OCI-LY7 (cell line): ENCODE measurements at regions not wholly inside any gene's neighbourhood (a gene's known extent, or its start where the extent isn't known, plus 50 kb on each side); places are given as distances from the start of the nearest gene placed in this dataset.

ENCODE experiments used
- BruUV-seq: library from RNA; stranded (reverse); fragments of 400-500 nt; replicated peaks from 2 replicates; lab custom pipeline; 2021; lab: Mats Ljungman, UMichigan
- CTCF ChIA-PET: fragments of 300-600 bp; sonication (Branson Sonifier 250); formaldehyde crosslinking; loops from one replicate; lab custom pipeline; 2022; ENCODE audit warnings: antibody characterized with exemption; ENCODE audit not compliant: unreplicated experiment; lab: Charles Lee
- POLR2A ChIA-PET: fragments of 300-600 bp; sonication (Branson Sonifier 250); formaldehyde crosslinking; loops from one replicate; lab custom pipeline; 2022; ENCODE audit warnings: antibody characterized with exemption; lab: Charles Lee
- DNase-seq: peaks from one replicate; pipeline ENCODE4 v3.0.0-alpha.2; 2015; ENCODE audit warnings: low spot score
- H2AFZ ChIP-seq: fragments of 200-600 bp; sonication (generic), shearing (Covaris generic); 2 replicates; pipeline ENCODE4 v1.6.1; 2014; ENCODE audit warnings: mild to moderate bottlenecking, antibody characterized with exemption, low read length, moderate library complexity
- H3K27ac ChIP-seq: fragments of 200-600 bp; sonication (generic); 2 replicates; pipeline ENCODE4 v1.5.1; 2014; ENCODE audit warnings: mixed run types, low read depth, mild to moderate bottlenecking, moderate library complexity, low read length, inconsistent platforms; ENCODE audit not compliant: poor library complexity, severe bottlenecking
- H3K36me3 ChIP-seq: fragments of 200-600 bp; sonication (generic); 2 replicates; pipeline ENCODE4 v1.6.1; 2014; ENCODE audit warnings: mild to moderate bottlenecking, antibody characterized with exemption, low read length, moderate library complexity, mixed read lengths; ENCODE audit not compliant: insufficient read depth
- H3K4me1 ChIP-seq: fragments of 200-600 bp; sonication (generic); 2 replicates; pipeline ENCODE4 v1.5.1; 2014; ENCODE audit warnings: mild to moderate bottlenecking, low read length; ENCODE audit not compliant: insufficient read depth, poor library complexity, severe bottlenecking
- H3K4me2 ChIP-seq: fragments of 200-600 bp; sonication (generic); 2 replicates; pipeline ENCODE4 v1.6.1; 2014; ENCODE audit warnings: mild to moderate bottlenecking, low read length
- H3K4me3 ChIP-seq: fragments of 200-600 bp; sonication (generic); 2 replicates; pipeline ENCODE4 v1.5.1; 2014; ENCODE audit warnings: mild to moderate bottlenecking, low read depth, low read length; ENCODE audit not compliant: poor library complexity, severe bottlenecking
- H3K79me2 ChIP-seq: fragments of 200-600 bp; sonication (generic); 2 replicates; pipeline ENCODE4 v1.6.1; 2016; ENCODE audit warnings: low read depth, mild to moderate bottlenecking, low read length, moderate library complexity, mixed read lengths; ENCODE audit not compliant: insufficient read depth
- H3K9me2 ChIP-seq: fragments of 200-600 bp; sonication (generic); 2 replicates; pipeline ENCODE4 v1.6.1; 2016; ENCODE audit warnings: mild to moderate bottlenecking, low read length, mixed read lengths; ENCODE audit not compliant: insufficient read depth
- H3K9me3 ChIP-seq: fragments of 200-600 bp; sonication (generic); 2 replicates; pipeline ENCODE4 v1.6.1; 2014; ENCODE audit warnings: mild to moderate bottlenecking, mixed run types, low read length, mixed read lengths
- H4K20me1 ChIP-seq: fragments of 200-600 bp; sonication (generic); 2 replicates; pipeline ENCODE4 v1.6.1; 2014; ENCODE audit warnings: mild to moderate bottlenecking, antibody characterized with exemption, low read length, moderate library complexity, mixed read lengths; ENCODE audit not compliant: insufficient read depth
- EZH2phosphoT487 ChIP-seq: fragments of 200-600 bp; sonication (generic); IDR thresholded peaks from 2 replicates; pipeline ENCODE4 v1.6.1; 2018; ENCODE audit warnings: low read depth, borderline replicate concordance, mild to moderate bottlenecking, mixed run types, antibody characterized with exemption, low read length, moderate library complexity, mixed read lengths
- intact Hi-C: fragments of 100-400 bp; cut with micrococcal nuclease; formaldehyde crosslinking; loops from one replicate; pipeline ENCODE4 v1.10.0; 2022; ENCODE audit not compliant: unreplicated experiment
- TF ChIP-seq, protein P1 (sequence below): fragments of 200-600 bp; sonication (generic); conservative IDR thresholded peaks from 2 replicates; pipeline ENCODE4 v1.5.1; 2014; ENCODE audit warnings: mild to moderate bottlenecking, antibody characterized with exemption, low read length, moderate library complexity, mixed read lengths

DNA sequence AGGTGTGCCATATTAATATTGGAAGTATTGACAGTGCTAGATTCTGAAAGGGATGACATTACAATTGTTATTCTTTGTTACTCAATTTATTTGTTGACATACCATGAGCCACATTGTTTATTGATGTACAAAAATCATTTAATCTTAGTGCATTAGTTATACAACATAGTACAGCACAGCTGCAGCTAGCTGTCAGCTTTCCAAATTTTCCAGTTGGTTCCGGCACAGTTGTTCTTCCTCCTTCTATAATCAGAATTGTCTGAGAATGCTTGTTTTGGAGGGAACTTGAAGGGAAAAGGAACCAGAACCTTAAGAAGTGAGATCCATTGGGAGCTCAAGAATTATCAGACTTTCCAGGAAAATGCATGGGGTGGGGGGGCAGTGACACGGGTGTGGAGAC is 281.4 kb downstream of the ZIC3 start:
- no peaks in the 10 kb centered on the region for H3K36me3 ChIP-seq
- no peaks in the 10 kb centered on the region for H3K9me3 ChIP-seq
- no peaks in the 10 kb centered on the region for H4K20me1 ChIP-seq
- H3K4me3 ChIP-seq, result no peak overlapping the region
- no peaks in the 10 kb centered on the region for H3K79me2 ChIP-seq
- no TSS peak for BruUV-seq
- TF ChIP-seq EZH2phosphoT487, result no peak
- H3K4me2 ChIP-seq, result no peak overlapping the region
- ChIA-PET POLR2A (no interaction called here), CTCF (no interaction called here)
- no peak overlapping the region for H3K27ac ChIP-seq
- no peak for DNase-seq
- no peaks in the 10 kb centered on the region for H3K9me2 ChIP-seq
- H2AFZ ChIP-seq, result no peak overlapping the region
- H3K4me1 ChIP-seq, result no peaks in the 10 kb centered on the region
- intact Hi-C loops, result no loop called here

DNA sequence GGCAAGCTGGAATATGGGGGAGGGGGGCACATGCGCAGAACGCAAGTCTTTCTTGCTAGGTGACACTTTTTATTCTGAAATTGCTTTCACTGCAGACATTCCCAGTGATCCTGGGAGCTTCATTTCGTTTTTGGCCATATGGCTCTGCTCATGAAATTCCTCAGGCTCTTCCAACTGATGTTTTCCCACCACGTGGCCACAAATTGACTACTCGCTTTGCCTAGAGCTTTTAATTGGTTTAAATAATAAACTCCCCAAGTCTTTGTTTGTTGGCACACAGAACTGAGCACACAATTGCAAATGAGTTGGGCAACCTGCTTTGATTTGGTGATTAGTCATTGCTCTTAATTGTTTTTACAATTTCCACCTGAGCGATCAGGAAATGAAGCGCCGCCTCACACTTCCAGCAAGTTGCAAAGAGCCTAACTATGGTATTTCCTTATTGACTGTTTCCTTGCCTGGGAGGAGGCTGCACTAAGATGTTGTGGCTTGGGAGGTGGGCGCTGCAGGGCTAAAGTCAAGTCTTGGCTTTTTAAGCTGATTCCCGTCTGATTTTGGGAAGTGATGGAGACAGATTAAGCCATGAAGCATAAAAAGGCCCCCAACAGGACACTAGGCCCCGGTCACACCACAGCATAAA is 282.5 kb downstream of the ZIC3 start:
- Histone ChIP-seq H3K9me2 (no peaks in the 10 kb centered on the region), H3K79me2 (no peaks in the 10 kb centered on the region), H3K4me3 (no peak overlapping the region), H3K9me3 (no peaks in the 10 kb centered on the region), H3K4me1 (no peaks in the 10 kb centered on the region), H3K36me3 (no peaks in the 10 kb centered on the region), H2AFZ (no peak overlapping the region), H3K4me2 (no peak overlapping the region), H4K20me1 (no peaks in the 10 kb centered on the region), H3K27ac (no peak overlapping the region)
- ChIA-PET POLR2A (no interaction called here), CTCF (no interaction called here)
- BruUV-seq, result no TSS peak
- intact Hi-C loops, result no loop called here
- DNase-seq, result no peak
- TF ChIP-seq, protein P1, sequence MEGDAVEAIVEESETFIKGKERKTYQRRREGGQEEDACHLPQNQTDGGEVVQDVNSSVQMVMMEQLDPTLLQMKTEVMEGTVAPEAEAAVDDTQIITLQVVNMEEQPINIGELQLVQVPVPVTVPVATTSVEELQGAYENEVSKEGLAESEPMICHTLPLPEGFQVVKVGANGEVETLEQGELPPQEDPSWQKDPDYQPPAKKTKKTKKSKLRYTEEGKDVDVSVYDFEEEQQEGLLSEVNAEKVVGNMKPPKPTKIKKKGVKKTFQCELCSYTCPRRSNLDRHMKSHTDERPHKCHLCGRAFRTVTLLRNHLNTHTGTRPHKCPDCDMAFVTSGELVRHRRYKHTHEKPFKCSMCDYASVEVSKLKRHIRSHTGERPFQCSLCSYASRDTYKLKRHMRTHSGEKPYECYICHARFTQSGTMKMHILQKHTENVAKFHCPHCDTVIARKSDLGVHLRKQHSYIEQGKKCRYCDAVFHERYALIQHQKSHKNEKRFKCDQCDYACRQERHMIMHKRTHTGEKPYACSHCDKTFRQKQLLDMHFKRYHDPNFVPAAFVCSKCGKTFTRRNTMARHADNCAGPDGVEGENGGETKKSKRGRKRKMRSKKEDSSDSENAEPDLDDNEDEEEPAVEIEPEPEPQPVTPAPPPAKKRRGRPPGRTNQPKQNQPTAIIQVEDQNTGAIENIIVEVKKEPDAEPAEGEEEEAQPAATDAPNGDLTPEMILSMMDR, result no peak
- no peak for TF ChIP-seq EZH2phosphoT487

- POLR2A ChIA-PET, result no interaction called here
- Histone ChIP-seq H3K4me3 (no peak overlapping the region), H3K79me2 (no peaks in the 10 kb centered on the region), H3K9me2 (no peaks in the 10 kb centered on the region), H3K9me3 (no peaks in the 10 kb centered on the region), H3K27ac (no peak overlapping the region), H3K4me2 (no peak overlapping the region), H3K4me1 (no peaks in the 10 kb centered on the region), H4K20me1 (no peaks in the 10 kb centered on the region), H3K36me3 (no peaks in the 10 kb centered on the region), H2AFZ (no peak overlapping the region)
- intact Hi-C loops, result no loop called here
- DNase-seq, result no peak
- CTCF ChIA-PET, result no interaction called here
- no TSS peak for BruUV-seq
- TF ChIP-seq, protein P1, result no peak
- TF ChIP-seq EZH2phosphoT487, result no peak
Measured at GRCh38 chrX:137852502-137852901, 286.6 kb downstream of the ZIC3 start.
